Endothelial cell of umbilical vein (primary cell): ENCODE measurements at regions not wholly inside any gene's neighbourhood (a gene's known extent, or its start where the extent isn't known, plus 50 kb on each side); places are given as distances from the start of the nearest gene placed in this dataset.

Experiments
- BruUV-seq: library from RNA; stranded (reverse); fragments of 400-500 nt; replicated peaks from 2 replicates; lab custom pipeline; 2021; lab: Mats Ljungman, UMichigan
- CTCF ChIA-PET: fragments of 300-600, 350-600 bp; sonication (Branson Sonifier 250); formaldehyde crosslinking; loops from one replicate; lab custom pipeline; 2021; ENCODE audit warnings: antibody characterized with exemption, inconsistent platforms; lab: Charles Lee
- POLR2A ChIA-PET: fragments of 300-600, 350-600 bp; sonication (Branson Sonifier 250); formaldehyde crosslinking; loops from one replicate; lab custom pipeline; 2021; ENCODE audit warnings: antibody characterized with exemption, inconsistent platforms; lab: Charles Lee
- DNase-seq: peaks from one replicate; pipeline ENCODE4 v3.0.0-alpha.2; 2011; ENCODE audit warnings: low read depth, low spot score
- FAIRE-seq: peaks from 2 replicates; lab custom pipeline; 2011; peaks lifted over from hg19 to GRCh38; lab: Jason Lieb, UNC
- H2AFZ ChIP-seq: 2 replicates; pipeline ENCODE4 v1.6.0; 2012; ENCODE audit warnings: low read depth, low read length, control low read depth, inconsistent platforms
- H3K27ac ChIP-seq: 2 replicates; pipeline ENCODE4 v1.5.1; 2011; ENCODE audit warnings: low read depth, mild to moderate bottlenecking, control low read depth, low read length, moderate library complexity; ENCODE audit not compliant: insufficient read depth
- H3K27me3 ChIP-seq, 2 experiments: 2 replicates each; pipeline versions ENCODE4 v1.6.0 to v1.6.1; 2011; ENCODE audit warnings: low read length in 2 of 2, mixed read lengths in 1 of 2; ENCODE audit not compliant: control insufficient read depth in 2 of 2, insufficient read depth in 2 of 2
- H3K36me3 ChIP-seq, 2 experiments: 2 replicates in 1 of 2; 3 replicates in 1 of 2; pipeline ENCODE4 v1.5.1; 2011; ENCODE audit warnings: low read length in 2 of 2, mild to moderate bottlenecking in 1 of 2, moderate library complexity in 1 of 2; ENCODE audit not compliant: control insufficient read depth in 2 of 2, insufficient read depth in 2 of 2; ENCODE audit errors: extremely low read depth in 1 of 2
- H3K4me1 ChIP-seq: 3 replicates; pipeline ENCODE4 v1.5.1; 2011; ENCODE audit warnings: mild to moderate bottlenecking, low read length; ENCODE audit not compliant: control insufficient read depth, insufficient read depth; ENCODE audit errors: extremely low read depth
- H3K4me2 ChIP-seq: 2 replicates; pipeline ENCODE4 v1.6.1; 2011; ENCODE audit warnings: low read length, control low read depth, mixed read lengths; ENCODE audit not compliant: insufficient read depth
- H3K4me3 ChIP-seq, 3 experiments: fragments of 200-600 bp in 1 of 3; sonication (generic), shearing (Covaris generic) in 1 of 3; replicated peaks in 1 of 3; 2 replicates each; pipeline ENCODE4 v1.5.1; 2011 to 2016; ENCODE audit warnings: control low read depth in 3 of 3, low read length in 3 of 3, mild to moderate bottlenecking in 2 of 3, inconsistent platforms in 1 of 3, low read depth in 1 of 3, moderate library complexity in 1 of 3; ENCODE audit not compliant: insufficient read depth in 1 of 3
- H3K79me2 ChIP-seq: 2 replicates; pipeline ENCODE4 v1.6.0; 2012; ENCODE audit warnings: low read length, inconsistent platforms; ENCODE audit not compliant: control insufficient read depth, insufficient read depth
- H3K9ac ChIP-seq: replicated peaks from 2 replicates; pipeline ENCODE3; 2011; ENCODE audit warnings: low read length, control low read depth; ENCODE audit not compliant: insufficient read depth; ENCODE audit errors: extremely low read depth
- H3K9me1 ChIP-seq: replicated peaks from 3 replicates; pipeline ENCODE4 v1.6.0; 2011; ENCODE audit warnings: mild to moderate bottlenecking, low read length; ENCODE audit not compliant: control insufficient read depth, insufficient read depth; ENCODE audit errors: extremely low read depth
- H3K9me3 ChIP-seq: replicated peaks from 2 replicates; pipeline ENCODE4 v1.5.1; 2012; ENCODE audit warnings: low read length, inconsistent platforms; ENCODE audit not compliant: control insufficient read depth, insufficient read depth
- H4K20me1 ChIP-seq: replicated peaks from 2 replicates; pipeline ENCODE3; 2011; ENCODE audit warnings: mild to moderate bottlenecking, low read length; ENCODE audit not compliant: control insufficient read depth, insufficient read depth; ENCODE audit errors: extremely low read depth
- CTCF ChIP-seq, 2 donors: IDR thresholded peaks; 1 replicate in 1 of 2; 2 replicates in 1 of 2; pipeline ENCODE4 v1.5.1; 2011; ENCODE audit warnings: low read length in 2 of 2, mild to moderate bottlenecking in 2 of 2, moderate library complexity in 2 of 2, control low read depth in 1 of 2, inconsistent platforms in 1 of 2, low read depth in 1 of 2; ENCODE audit not compliant: insufficient read depth in 1 of 2; ENCODE audit errors: extremely low read depth in 1 of 2
- EZH2 ChIP-seq: IDR thresholded peaks from 2 replicates; pipeline ENCODE4 v1.6.1; 2012; ENCODE audit warnings: borderline replicate concordance, low read depth, mild to moderate bottlenecking, moderate library complexity, low read length, inconsistent platforms; ENCODE audit not compliant: severe bottlenecking
- FOS ChIP-seq: IDR thresholded peaks from 2 replicates; pipeline ENCODE4 v1.6.1; 2011; ENCODE audit warnings: mild to moderate bottlenecking, low read length, moderate library complexity, borderline replicate concordance; ENCODE audit not compliant: insufficient read depth
- GATA2 ChIP-seq: IDR thresholded peaks from 2 replicates; pipeline ENCODE4 v1.7.0; 2011; ENCODE audit warnings: low read depth, mild to moderate bottlenecking, moderate library complexity, mixed read lengths, low read length; ENCODE audit not compliant: insufficient read length, insufficient read depth
- JUN ChIP-seq: IDR thresholded peaks from 2 replicates; pipeline ENCODE4 v1.6.1; 2011; ENCODE audit warnings: borderline replicate concordance, low read depth; ENCODE audit not compliant: insufficient read length, insufficient read depth
- MAX ChIP-seq: IDR thresholded peaks from 2 replicates; pipeline ENCODE4 v1.6.1; 2011; ENCODE audit not compliant: insufficient read depth, insufficient read length
- MYC ChIP-seq: IDR thresholded peaks from one replicate; pipeline ENCODE4 v1.6.1; 2011; ENCODE audit warnings: mild to moderate bottlenecking, low read depth, low read length
- POLR2A ChIP-seq: IDR thresholded peaks from 2 replicates; pipeline ENCODE4 v1.6.1; 2012; ENCODE audit warnings: low read depth, mild to moderate bottlenecking, control low read depth, low read length
- POLR2AphosphoS5 ChIP-seq: IDR thresholded peaks from 2 replicates; pipeline ENCODE4 v1.6.1; 2012; ENCODE audit warnings: low read depth, mild to moderate bottlenecking, control low read depth, low read length, moderate library complexity; ENCODE audit not compliant: insufficient read depth
- dilution Hi-C: fragments of 300-500 bp; cut with MboI; formaldehyde crosslinking; loops from one replicate; pipeline ENCODE4 v1.15.0; 2019; ENCODE audit warnings: low sequenced_read_pairs; ENCODE audit not compliant: extremely low pct_ligation_motif_present
- intact Hi-C: fragments of 100-400 bp; cut with micrococcal nuclease; formaldehyde crosslinking; loops from one replicate; pipeline ENCODE4 v1.10.0; 2022

GRCh38 chr6:845566-845965, 152.6 kb upstream of the EXOC2 start:
- no peaks in the 10 kb centered on the region for H3K4me1 ChIP-seq
- no TSS peak for BruUV-seq
- no peak overlapping the region for H2AFZ ChIP-seq
- dilution Hi-C loops = no loop called here
- no peak overlapping the region for H3K4me3 ChIP-seq
- CTCF ChIA-PET = no interaction called here
- H3K9ac ChIP-seq = no peak overlapping the region
- DNase-seq (no peak), FAIRE-seq (no peak)
- no peak for TF ChIP-seq POLR2A
- no peaks in the 10 kb centered on the region for H3K36me3 ChIP-seq
- POLR2A ChIA-PET = no interaction called here
- no peaks in the 10 kb centered on the region for H4K20me1 ChIP-seq
- no peak overlapping the region for H3K4me2 ChIP-seq
- intact Hi-C loops = no loop called here
- no peaks in the 10 kb centered on the region for H3K9me3 ChIP-seq
- no peak overlapping the region for H3K27ac ChIP-seq
- H3K9me1 ChIP-seq = no peaks in the 10 kb centered on the region
- H3K27me3 ChIP-seq = no peaks in the 10 kb centered on the region
- no peaks in the 10 kb centered on the region for H3K79me2 ChIP-seq

GRCh38 chr6:845101-845500, 152.2 kb upstream of the EXOC2 start:
- FAIRE-seq (no peak), DNase-seq (no peak)
- ChIA-PET POLR2A (no interaction called here), CTCF (no interaction called here)
- no peaks in the 10 kb centered on the region for H3K36me3 ChIP-seq
- H3K27me3 ChIP-seq = no peaks in the 10 kb centered on the region
- H3K79me2 ChIP-seq = no peaks in the 10 kb centered on the region
- H4K20me1 ChIP-seq = no peaks in the 10 kb centered on the region
- no peaks in the 10 kb centered on the region for H3K9me1 ChIP-seq
- H3K4me1 ChIP-seq = no peaks in the 10 kb centered on the region
- dilution Hi-C loops (no loop called here), intact Hi-C loops (no loop called here)
- no TSS peak for BruUV-seq
- no peak overlapping the region for H2AFZ ChIP-seq
- no peak overlapping the region for H3K4me3 ChIP-seq
- H3K4me2 ChIP-seq = no peak overlapping the region
- no peak for TF ChIP-seq MYC
- no peak for TF ChIP-seq GATA2
- no peak for TF ChIP-seq POLR2AphosphoS5
- no peak for TF ChIP-seq CTCF (IDR thresholded peaks at IDR 0.05; ENCODE audit: extremely low read depth in 1 of 2, insufficient read depth in 1 of 2, low read depth in 1 of 2, low read length in 2 of 2)
- no peak for TF ChIP-seq MAX
- no peak for TF ChIP-seq EZH2
- TF ChIP-seq FOS = no peak
- TF ChIP-seq JUN = no peak
- TF ChIP-seq POLR2A = no peak
- H3K9ac ChIP-seq = no peak overlapping the region
- no peaks in the 10 kb centered on the region for H3K9me3 ChIP-seq
- no peak overlapping the region for H3K27ac ChIP-seq
